ENCODE measurements at regions not wholly inside any gene's neighbourhood (a gene's known extent, or its start where the extent isn't known, plus 50 kb on each side); places are given as distances from the start of the nearest gene placed in this dataset.

DNA sequence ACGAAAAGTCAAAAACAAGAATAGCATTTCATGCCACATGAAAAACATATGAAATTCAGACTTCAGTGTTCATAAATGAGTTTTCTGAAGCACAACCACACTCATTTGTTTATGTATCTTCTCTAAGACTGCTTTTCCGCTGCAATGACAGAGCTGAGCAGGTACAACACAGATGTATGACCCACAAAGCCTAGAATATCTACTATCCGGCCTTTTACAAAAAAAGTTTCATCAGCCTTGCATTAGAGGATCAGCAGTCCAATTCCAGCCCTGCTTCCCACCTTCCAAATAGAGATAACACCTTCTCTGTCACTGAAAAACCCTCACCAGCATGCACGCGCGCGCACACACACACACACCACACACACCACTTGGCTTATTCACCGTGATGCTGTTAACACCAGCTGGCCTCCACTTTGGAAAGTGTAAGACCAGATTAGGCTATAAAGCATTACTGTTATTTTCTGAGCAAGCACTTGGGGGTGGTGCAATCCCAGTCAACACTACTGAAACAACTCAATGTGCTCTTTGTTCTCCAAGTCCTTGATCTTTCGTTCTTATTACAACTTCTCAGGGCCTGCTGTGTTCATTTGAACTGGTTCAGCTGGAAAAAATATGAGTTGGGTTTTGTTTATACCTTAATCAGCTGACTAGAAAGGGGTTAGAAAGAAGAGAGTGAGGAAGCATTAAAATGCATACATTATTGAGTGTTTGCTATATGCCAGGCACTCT, 90.0 kb downstream of the GLUL start (continued):
- TF ChIP-seq, protein P1, sequence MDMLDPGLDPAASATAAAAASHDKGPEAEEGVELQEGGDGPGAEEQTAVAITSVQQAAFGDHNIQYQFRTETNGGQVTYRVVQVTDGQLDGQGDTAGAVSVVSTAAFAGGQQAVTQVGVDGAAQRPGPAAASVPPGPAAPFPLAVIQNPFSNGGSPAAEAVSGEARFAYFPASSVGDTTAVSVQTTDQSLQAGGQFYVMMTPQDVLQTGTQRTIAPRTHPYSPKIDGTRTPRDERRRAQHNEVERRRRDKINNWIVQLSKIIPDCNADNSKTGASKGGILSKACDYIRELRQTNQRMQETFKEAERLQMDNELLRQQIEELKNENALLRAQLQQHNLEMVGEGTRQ (IDR thresholded peaks at IDR 0.05; ENCODE audit: low read depth, low read length): no peak
- TF ChIP-seq, protein P1 (CRISPR knock-in tag; IDR thresholded peaks at IDR 0.05; ENCODE audit: borderline replicate concordance): no peak
- TF ChIP-seq, protein P2, sequence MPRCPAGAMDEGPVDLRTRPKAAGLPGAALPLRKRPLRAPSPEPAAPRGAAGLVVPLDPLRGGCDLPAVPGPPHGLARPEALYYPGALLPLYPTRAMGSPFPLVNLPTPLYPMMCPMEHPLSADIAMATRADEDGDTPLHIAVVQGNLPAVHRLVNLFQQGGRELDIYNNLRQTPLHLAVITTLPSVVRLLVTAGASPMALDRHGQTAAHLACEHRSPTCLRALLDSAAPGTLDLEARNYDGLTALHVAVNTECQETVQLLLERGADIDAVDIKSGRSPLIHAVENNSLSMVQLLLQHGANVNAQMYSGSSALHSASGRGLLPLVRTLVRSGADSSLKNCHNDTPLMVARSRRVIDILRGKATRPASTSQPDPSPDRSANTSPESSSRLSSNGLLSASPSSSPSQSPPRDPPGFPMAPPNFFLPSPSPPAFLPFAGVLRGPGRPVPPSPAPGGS (CRISPR knock-in tag; IDR thresholded peaks at IDR 0.05): no peak
- TF ChIP-seq PAX8 (CRISPR knock-in tag; IDR thresholded peaks at IDR 0.05; ENCODE audit: borderline replicate concordance) (no peak), ATF1 (CRISPR knock-in tag; IDR thresholded peaks at IDR 0.05) (peak; percentile 61; the same call in 1 of the 2 replicates), FOXK1 (CRISPR knock-in tag; IDR thresholded peaks at IDR 0.05; ENCODE audit: borderline replicate concordance, low read depth) (no peak; the same call in 1 of the 2 replicates), ZNF691 (CRISPR knock-in tag; IDR thresholded peaks at IDR 0.05; ENCODE audit: borderline replicate concordance, low read depth) (no peak), ATF5 (CRISPR knock-in tag; IDR thresholded peaks at IDR 0.05; ENCODE audit: low read depth) (no peak), FOXJ3 (CRISPR knock-in tag; IDR thresholded peaks at IDR 0.05; ENCODE audit: borderline replicate concordance) (peak; percentile 98), ZSCAN9 (CRISPR knock-in tag; IDR thresholded peaks at IDR 0.05; ENCODE audit: borderline replicate concordance) (0 out of 2 replicates have a peak, but pooled peaks have one; percentile 89), RAD21 (CRISPR knock-in tag; IDR thresholded peaks at IDR 0.05) (peak; percentile 68), GATAD2A (CRISPR knock-in tag; IDR thresholded peaks at IDR 0.05) (peak; percentile 97), ZBTB33 (CRISPR knock-in tag; IDR thresholded peaks at IDR 0.05) (peak; percentile 37; the same call in 1 of the 2 replicates), SALL2 (CRISPR knock-in tag; IDR thresholded peaks at IDR 0.05) (peak; percentile 64; the same call in 1 of the 2 replicates), HIC2 (CRISPR knock-in tag; IDR thresholded peaks at IDR 0.05; ENCODE audit: low read depth) (no peak)
- TF ChIP-seq, protein P3, sequence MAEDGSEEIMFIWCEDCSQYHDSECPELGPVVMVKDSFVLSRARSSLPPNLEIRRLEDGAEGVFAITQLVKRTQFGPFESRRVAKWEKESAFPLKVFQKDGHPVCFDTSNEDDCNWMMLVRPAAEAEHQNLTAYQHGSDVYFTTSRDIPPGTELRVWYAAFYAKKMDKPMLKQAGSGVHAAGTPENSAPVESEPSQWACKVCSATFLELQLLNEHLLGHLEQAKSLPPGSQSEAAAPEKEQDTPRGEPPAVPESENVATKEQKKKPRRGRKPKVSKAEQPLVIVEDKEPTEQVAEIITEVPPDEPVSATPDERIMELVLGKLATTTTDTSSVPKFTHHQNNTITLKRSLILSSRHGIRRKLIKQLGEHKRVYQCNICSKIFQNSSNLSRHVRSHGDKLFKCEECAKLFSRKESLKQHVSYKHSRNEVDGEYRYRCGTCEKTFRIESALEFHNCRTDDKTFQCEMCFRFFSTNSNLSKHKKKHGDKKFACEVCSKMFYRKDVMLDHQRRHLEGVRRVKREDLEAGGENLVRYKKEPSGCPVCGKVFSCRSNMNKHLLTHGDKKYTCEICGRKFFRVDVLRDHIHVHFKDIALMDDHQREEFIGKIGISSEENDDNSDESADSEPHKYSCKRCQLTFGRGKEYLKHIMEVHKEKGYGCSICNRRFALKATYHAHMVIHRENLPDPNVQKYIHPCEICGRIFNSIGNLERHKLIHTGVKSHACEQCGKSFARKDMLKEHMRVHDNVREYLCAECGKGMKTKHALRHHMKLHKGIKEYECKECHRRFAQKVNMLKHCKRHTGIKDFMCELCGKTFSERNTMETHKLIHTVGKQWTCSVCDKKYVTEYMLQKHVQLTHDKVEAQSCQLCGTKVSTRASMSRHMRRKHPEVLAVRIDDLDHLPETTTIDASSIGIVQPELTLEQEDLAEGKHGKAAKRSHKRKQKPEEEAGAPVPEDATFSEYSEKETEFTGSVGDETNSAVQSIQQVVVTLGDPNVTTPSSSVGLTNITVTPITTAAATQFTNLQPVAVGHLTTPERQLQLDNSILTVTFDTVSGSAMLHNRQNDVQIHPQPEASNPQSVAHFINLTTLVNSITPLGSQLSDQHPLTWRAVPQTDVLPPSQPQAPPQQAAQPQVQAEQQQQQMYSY (CRISPR knock-in tag; IDR thresholded peaks at IDR 0.05): peak; percentile 22; the same call in 1 of the 2 replicates
